HUES64 (cell line): ENCODE measurements at regions not wholly inside any gene's neighbourhood (a gene's known extent, or its start where the extent isn't known, plus 50 kb on each side); places are given as distances from the start of the nearest gene placed in this dataset.

Experiments
- H3K27ac ChIP-seq: 2 replicates; pipeline ENCODE4 v1.7.0; 2013; ENCODE audit warnings: low read depth, low read length, inconsistent platforms
- H3K27me3 ChIP-seq: 2 replicates; pipeline ENCODE4 v1.6.1; 2013; ENCODE audit warnings: mild to moderate bottlenecking, low read length; ENCODE audit not compliant: insufficient read depth
- H3K36me3 ChIP-seq: 2 replicates; pipeline ENCODE4 v1.6.1; 2013; ENCODE audit warnings: mild to moderate bottlenecking, low read length; ENCODE audit not compliant: insufficient read depth
- H3K4me1 ChIP-seq: 2 replicates; pipeline ENCODE4 v1.6.1; 2013; ENCODE audit warnings: mild to moderate bottlenecking, low read length, moderate library complexity; ENCODE audit not compliant: insufficient read depth
- H3K4me3 ChIP-seq: 2 replicates; pipeline ENCODE4 v1.5.1; 2013; ENCODE audit warnings: mild to moderate bottlenecking, low read length, moderate library complexity
- H3K9ac ChIP-seq: 2 replicates; pipeline ENCODE4 v1.6.1; 2013; ENCODE audit warnings: mild to moderate bottlenecking, low read depth, low read length
- H3K9me3 ChIP-seq: 2 replicates; pipeline ENCODE4 v1.6.1; 2013; ENCODE audit warnings: low read depth, low read length; ENCODE audit not compliant: insufficient read depth
- WGBS: fragments of 150-250, 120-280 bp; methylation state at CpG from one replicate; pipeline ENCODE4 v1.1.7; 2013; ENCODE audit warnings: missing lambda C conversion rate; 5-methylcytosine and 5-hydroxymethylcytosine counted together

DNA sequence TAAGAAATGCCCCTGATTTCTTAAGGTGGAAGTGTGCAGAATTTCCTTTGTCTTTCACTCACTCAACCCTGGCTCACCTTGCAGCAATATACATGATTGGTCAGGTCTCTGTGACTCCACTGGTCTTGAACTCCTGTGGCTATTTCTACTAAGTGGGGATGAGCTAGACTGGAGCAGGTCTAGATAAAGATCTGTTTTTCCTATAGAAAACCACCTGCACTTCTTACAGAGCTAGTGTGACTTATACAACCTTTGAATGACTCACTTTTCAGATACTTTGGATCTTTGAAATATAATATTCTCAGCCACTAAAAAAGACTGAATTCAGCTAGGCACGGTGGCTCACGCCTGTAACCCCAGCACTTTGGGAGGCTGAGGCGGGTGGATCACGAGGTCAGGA, 98.5 kb upstream of the KCTD1 start:
- Histone ChIP-seq H3K4me3 (no peak overlapping the region), H3K4me1 (peaks cover 12% of the 10 kb centered on the region), H3K27me3 (peaks cover 4% of the 10 kb centered on the region), H3K9ac (no peak overlapping the region), H3K27ac (no peak overlapping the region), H3K9me3 (no peaks in the 10 kb centered on the region), H3K36me3 (no peaks in the 10 kb centered on the region)
- WGBS = 98% methylated on average over 4 of the region's 4 CpGs

DNA sequence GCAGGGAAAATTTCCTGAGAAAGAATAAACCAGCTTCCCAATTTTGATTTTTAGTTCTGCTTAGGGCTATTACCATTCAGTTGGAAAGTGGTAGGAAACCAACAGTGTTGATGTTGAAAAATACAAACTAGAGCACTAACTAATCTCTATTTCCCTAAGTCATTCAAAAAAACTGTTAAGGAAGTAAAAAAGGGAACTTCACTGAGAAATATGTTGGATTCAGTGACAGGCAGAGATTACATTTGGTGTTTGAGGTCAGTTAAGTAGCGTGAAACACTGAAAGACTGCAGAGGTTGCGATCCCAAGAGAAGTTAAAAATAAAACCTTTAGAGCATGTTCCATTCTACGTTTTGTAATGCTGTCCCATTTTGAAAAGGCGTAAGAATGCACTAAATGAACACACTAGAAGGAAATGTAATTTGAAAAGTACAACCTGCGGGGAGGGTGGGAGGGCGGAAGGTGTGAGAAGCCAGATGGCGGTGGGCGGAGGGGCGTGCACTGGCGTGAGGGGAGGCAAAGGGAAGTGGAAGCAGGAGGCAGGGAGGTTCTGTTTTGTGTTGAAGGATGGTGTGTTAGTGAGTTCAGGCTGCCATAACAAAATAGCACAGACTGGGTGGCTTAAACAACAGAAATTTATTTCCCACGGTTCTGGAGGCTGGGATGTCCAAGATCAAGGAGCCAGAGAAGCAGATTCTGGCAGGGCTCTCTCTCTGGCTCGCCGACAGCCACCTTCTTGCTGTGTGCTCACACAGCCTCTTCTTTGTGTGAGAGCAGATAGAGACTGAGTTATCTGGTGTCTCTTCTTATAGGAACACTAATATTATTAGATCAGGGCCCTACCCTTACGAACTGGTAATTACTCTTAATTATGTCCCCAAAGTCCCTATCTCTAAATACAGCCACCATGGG, 94.3 kb upstream of the KCTD1 start:
- no peaks in the 10 kb centered on the region for H3K4me1 ChIP-seq
- no peak overlapping the region for H3K27ac ChIP-seq
- H3K36me3 ChIP-seq = no peaks in the 10 kb centered on the region
- H3K9me3 ChIP-seq = no peaks in the 10 kb centered on the region
- no peak overlapping the region for H3K9ac ChIP-seq
- WGBS = 94% methylated on average over 13 of the region's 14 CpGs
- no peak overlapping the region for H3K4me3 ChIP-seq
- no peaks in the 10 kb centered on the region for H3K27me3 ChIP-seq

DNA sequence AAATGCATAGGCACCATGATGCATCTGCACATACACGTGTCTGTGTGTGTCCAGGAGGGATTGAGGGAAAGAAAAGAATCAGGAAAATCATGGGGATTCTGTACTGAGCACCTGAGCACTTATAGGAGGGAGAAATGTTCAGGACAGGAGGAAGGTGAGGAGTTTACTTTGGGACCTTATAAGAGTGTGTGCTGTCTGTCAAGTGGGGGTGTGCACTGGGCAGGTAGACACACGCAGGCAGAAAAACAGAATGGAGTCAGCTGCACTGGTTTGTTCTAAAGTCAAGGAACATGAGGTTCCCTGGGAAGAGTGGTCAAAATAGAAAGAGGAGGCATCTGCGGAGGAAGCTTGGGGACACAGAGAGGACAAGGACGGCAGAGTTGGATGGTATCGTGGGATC, 92.2 kb upstream of the KCTD1 start:
- H3K9ac ChIP-seq = no peak overlapping the region
- H3K4me1 ChIP-seq = no peaks in the 10 kb centered on the region
- H3K9me3 ChIP-seq = no peaks in the 10 kb centered on the region
- 92% methylated on average over 5 of the region's 5 CpGs for WGBS
- H3K4me3 ChIP-seq = no peak overlapping the region
- H3K36me3 ChIP-seq = no peaks in the 10 kb centered on the region
- H3K27ac ChIP-seq = no peak overlapping the region
- H3K27me3 ChIP-seq = no peaks in the 10 kb centered on the region

DNA sequence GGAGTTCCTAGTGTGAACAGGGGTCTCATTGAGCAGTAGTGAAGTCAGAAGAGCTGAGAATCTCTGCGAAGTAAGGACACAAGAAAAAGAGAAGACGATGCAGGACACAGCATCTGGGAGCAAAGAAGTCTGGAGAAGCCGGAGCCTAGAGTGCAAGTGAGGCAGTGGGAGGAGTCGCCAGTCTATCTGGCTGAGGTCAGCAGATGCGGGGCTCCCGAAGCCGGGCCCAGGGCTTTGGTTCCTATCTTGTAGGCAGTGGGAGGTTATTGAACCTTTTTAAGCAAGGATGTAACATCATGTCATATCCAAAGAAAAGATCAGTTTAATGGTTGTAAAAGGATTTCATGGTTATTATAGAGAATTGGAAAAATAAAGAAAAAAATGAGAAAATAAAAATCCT, 90.8 kb upstream of the KCTD1 start:
- Histone ChIP-seq H3K27me3 (no peaks in the 10 kb centered on the region), H3K4me3 (no peak overlapping the region), H3K27ac (no peak overlapping the region), H3K9me3 (no peaks in the 10 kb centered on the region), H3K9ac (no peak overlapping the region), H3K36me3 (no peaks in the 10 kb centered on the region), H3K4me1 (no peaks in the 10 kb centered on the region)
- WGBS = 89% methylated on average over 7 of the region's 7 CpGs

DNA sequence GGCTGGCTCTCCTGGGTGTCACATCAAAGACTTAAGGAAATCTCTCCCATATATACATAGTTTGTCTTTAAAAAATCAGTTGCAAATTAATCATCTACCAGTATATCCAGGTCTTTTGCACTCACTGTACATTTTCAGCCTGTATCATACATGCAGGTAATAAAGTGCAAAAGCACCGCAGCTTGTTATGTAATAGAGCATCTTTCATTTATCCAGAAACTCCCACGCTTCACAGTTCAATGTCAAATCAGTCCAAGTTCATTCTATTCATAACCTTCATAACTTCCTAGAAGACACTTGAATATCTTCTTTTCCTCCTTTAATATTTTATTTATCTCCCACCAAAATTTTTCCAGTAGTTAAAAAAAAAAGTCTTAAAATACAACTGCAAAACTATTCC, 89.6 kb upstream of the KCTD1 start:
- Histone ChIP-seq H3K9ac (no peak overlapping the region), H3K4me3 (no peak overlapping the region), H3K9me3 (no peaks in the 10 kb centered on the region), H3K36me3 (no peaks in the 10 kb centered on the region), H3K4me1 (no peaks in the 10 kb centered on the region), H3K27me3 (no peaks in the 10 kb centered on the region), H3K27ac (no peak overlapping the region)
- WGBS = 99% methylated on average over 2 of the region's 2 CpGs

DNA sequence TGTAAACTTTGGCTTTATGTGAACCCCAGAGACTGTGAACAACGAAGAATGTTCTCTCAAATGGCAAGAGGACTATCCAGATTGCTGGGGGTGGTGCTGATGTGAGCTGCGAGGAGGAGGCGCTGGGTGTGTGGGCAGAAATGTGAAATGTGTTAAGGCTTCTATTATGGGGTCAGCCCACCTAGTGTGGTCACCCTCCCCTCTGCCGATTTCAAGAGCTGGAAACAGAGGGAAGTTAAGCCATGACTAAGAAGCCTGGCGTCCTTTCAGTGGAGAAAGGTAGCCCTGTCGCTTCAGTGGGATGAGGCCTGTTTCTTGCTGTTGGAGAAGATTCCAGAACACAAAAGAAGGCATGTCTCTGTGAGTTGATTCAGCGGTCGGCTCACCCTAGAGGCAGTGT, 89.0 kb upstream of the KCTD1 start:
- H3K4me1 ChIP-seq = no peaks in the 10 kb centered on the region
- H3K27me3 ChIP-seq = no peaks in the 10 kb centered on the region
- 76% methylated on average over 8 of the region's 8 CpGs for WGBS
- no peak overlapping the region for H3K27ac ChIP-seq
- no peak overlapping the region for H3K9ac ChIP-seq
- H3K9me3 ChIP-seq = no peaks in the 10 kb centered on the region
- H3K36me3 ChIP-seq = no peaks in the 10 kb centered on the region
- H3K4me3 ChIP-seq = no peak overlapping the region

DNA sequence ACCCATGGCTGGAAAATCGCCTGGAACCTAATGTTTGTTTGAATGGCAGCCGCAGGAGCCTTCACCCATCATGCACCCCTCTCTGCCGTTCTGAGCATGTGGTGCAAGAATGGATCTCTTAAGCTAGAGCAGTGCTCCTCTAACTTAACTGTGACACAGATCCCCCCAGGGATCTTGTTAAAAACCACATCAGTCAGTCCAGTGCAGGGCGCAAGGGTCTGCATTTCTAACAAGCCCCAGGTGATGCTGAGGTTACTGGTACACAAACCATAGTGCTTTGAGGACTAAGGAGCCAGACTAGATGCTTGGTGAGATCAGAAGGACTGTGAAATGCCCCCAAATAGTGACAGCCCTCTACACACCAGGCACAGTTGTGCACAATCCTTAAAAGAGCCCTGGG, 87.1 kb upstream of the KCTD1 start:
- H3K4me1 ChIP-seq = no peaks in the 10 kb centered on the region
- WGBS = 96% methylated on average over 4 of the region's 4 CpGs
- no peaks in the 10 kb centered on the region for H3K9me3 ChIP-seq
- no peak overlapping the region for H3K4me3 ChIP-seq
- H3K27me3 ChIP-seq = no peaks in the 10 kb centered on the region
- H3K27ac ChIP-seq = no peak overlapping the region
- no peak overlapping the region for H3K9ac ChIP-seq
- H3K36me3 ChIP-seq = no peaks in the 10 kb centered on the region

DNA sequence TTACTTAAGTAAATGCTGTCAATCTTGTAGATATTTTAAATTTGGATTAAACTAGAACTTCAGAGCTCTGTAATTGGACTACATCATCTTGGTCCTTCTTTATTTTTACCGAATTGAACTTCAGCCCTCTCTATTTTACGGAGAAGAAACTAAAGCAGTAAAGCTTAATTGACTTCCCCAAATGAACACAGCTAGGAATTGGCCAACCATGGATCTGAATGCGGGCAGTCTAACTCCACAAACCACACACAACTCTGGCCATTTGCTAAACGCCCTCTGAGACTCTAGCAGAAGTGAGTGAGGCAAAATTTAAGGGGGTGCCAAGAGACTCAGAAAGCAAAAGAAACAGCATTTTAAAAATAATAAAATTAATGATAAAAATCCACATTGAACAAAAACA, 86.3 kb upstream of the KCTD1 start:
- H3K27me3 ChIP-seq = no peaks in the 10 kb centered on the region
- H3K36me3 ChIP-seq = no peaks in the 10 kb centered on the region
- H3K9me3 ChIP-seq = no peaks in the 10 kb centered on the region
- no peaks in the 10 kb centered on the region for H3K4me1 ChIP-seq
- WGBS = 92% methylated on average over 3 of the region's 4 CpGs
- H3K27ac ChIP-seq = no peak overlapping the region
- no peak overlapping the region for H3K9ac ChIP-seq
- H3K4me3 ChIP-seq = no peak overlapping the region

DNA sequence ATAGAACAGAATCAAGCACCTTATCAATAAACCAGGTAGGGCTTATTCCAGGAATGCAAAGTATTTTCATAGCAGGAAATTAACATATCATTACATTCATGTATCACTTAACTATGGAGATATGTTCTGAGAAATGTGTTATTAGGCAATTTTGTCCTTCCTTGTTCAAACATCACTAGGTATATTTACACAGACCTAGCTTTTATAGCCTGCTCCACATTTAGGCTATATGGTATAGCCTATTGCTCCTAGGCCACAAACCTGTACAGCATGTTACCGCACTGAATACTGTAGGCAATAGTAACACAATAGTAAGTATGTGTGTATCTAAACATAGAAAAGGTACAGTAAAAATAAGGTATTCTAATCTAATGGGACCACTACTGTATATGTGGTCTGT, 82.8 kb upstream of the KCTD1 start:
- Histone ChIP-seq H3K27me3 (no peaks in the 10 kb centered on the region), H3K9ac (no peak overlapping the region), H3K9me3 (no peaks in the 10 kb centered on the region), H3K27ac (no peak overlapping the region), H3K36me3 (no peaks in the 10 kb centered on the region), H3K4me1 (no peaks in the 10 kb centered on the region), H3K4me3 (no peak overlapping the region)
- 14% methylated on average over 1 of the region's 1 CpG for WGBS

DNA sequence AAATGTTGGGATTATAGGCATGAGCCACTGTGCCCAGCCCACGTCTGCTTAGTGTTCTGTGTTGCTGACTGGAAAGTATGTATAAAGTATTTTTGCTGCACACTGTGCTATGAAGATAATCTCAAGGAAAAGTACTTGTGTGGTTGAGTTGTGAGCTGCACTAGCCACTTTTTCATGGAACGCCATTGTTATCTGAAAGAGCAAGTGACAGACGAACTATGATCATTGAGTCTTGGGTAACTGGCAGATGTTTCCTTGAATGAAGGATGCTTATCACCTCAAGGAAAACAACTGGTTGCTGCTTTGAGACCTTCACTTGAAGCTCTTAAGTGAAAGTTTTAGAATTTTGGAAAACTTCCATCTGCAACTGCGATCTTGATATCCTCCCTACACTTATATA, 82.2 kb upstream of the KCTD1 start:
- Histone ChIP-seq H3K36me3 (no peaks in the 10 kb centered on the region), H3K27ac (no peak overlapping the region), H3K4me3 (no peak overlapping the region), H3K27me3 (no peaks in the 10 kb centered on the region), H3K4me1 (no peaks in the 10 kb centered on the region), H3K9ac (no peak overlapping the region), H3K9me3 (peaks cover 4% of the 10 kb centered on the region)
- 94% methylated on average over 3 of the region's 4 CpGs for WGBS

DNA sequence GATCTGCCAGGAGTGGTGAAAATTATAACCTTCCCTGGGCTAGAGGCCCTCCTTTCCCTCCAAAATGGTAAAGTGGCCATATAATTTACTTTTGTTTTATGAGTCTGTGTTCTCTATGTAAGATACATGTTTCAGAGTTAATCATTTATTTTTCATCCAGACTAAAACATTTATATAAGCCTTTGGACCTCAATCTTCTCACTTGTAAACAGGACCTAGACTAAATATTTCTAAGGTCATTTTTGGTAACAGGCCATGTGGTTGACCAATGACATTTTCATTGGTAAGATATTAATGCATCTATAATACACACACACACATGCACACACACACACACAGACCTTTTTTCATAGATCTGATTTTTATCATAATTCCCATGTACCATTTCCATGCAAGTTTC, 79.7 kb upstream of the KCTD1 start:
- H3K36me3 ChIP-seq = no peaks in the 10 kb centered on the region
- no peaks in the 10 kb centered on the region for H3K27me3 ChIP-seq
- H3K4me1 ChIP-seq = no peaks in the 10 kb centered on the region
- no peak overlapping the region for H3K27ac ChIP-seq
- peaks cover 23% of the 10 kb centered on the region for H3K9me3 ChIP-seq
- no peak overlapping the region for H3K4me3 ChIP-seq
- no peak overlapping the region for H3K9ac ChIP-seq

DNA sequence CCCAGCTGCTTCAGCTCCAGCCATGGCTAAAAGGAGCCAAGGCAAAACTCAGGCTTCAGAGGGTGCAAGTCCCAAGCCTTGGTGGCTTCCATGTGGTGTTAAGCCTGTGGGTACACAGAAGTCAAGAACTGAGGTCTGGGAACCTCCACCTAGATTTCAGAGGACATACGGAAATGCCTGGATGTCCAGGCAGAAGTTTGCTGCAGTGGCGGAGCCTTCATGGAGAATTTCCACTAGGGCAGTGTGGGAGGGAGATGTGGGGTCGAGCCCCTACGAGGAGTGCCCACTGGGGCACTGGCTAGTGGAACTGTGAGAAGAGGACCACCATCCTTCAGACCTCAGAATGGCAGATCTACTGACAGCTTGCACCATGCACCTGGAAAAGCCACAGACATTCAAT, 76.1 kb upstream of the KCTD1 start:
- Histone ChIP-seq H3K36me3 (no peaks in the 10 kb centered on the region), H3K27ac (no peak overlapping the region), H3K9me3 (peaks cover 23% of the 10 kb centered on the region), H3K27me3 (no peaks in the 10 kb centered on the region), H3K4me1 (no peaks in the 10 kb centered on the region), H3K9ac (no peak overlapping the region), H3K4me3 (no peak overlapping the region)
- 94% methylated on average over 4 of the region's 4 CpGs for WGBS
